Mesendoderm (in vitro differentiated cells): ENCODE measurements at regions not wholly inside any gene's neighbourhood (a gene's known extent, or its start where the extent isn't known, plus 50 kb on each side); places are given as distances from the start of the nearest gene placed in this dataset.

ENCODE experiments used
- DNase-seq: peaks from one replicate; pipeline ENCODE4 v3.0.0; 2013
- H2AK5ac ChIP-seq: 2 replicates; pipeline ENCODE4 v1.6.1; 2013; ENCODE audit warnings: low read length, inconsistent platforms
- H2BK120ac ChIP-seq: 2 replicates; pipeline ENCODE4 v1.6.1; 2013; ENCODE audit warnings: low read depth, mild to moderate bottlenecking, low read length, moderate library complexity, mixed read lengths
- H2BK15ac ChIP-seq: replicated peaks from 2 replicates; pipeline ENCODE4 v1.6.1; 2013; ENCODE audit warnings: low read depth, mild to moderate bottlenecking, moderate library complexity
- H2BK5ac ChIP-seq: 2 replicates; pipeline ENCODE4 v1.6.1; 2013; ENCODE audit warnings: low read length, inconsistent platforms
- H3K18ac ChIP-seq: 2 replicates; pipeline ENCODE4 v1.6.1; 2013; ENCODE audit warnings: mild to moderate bottlenecking, low read length, mixed read lengths
- H3K23ac ChIP-seq: one replicate; pipeline ENCODE4 v1.6.1; 2013; ENCODE audit warnings: low read length
- H3K27ac ChIP-seq: 2 replicates; pipeline ENCODE4 v1.5.1; 2013; ENCODE audit warnings: low read depth, mild to moderate bottlenecking, inconsistent platforms, low read length, moderate library complexity
- H3K27me3 ChIP-seq: 2 replicates; pipeline ENCODE4 v1.6.1; 2013; ENCODE audit warnings: low read length, control low read depth, mild to moderate bottlenecking, inconsistent platforms; ENCODE audit not compliant: insufficient read depth, poor library complexity
- H3K36me3 ChIP-seq: 2 replicates; pipeline ENCODE4 v1.6.1; 2013; ENCODE audit warnings: low read length, inconsistent platforms; ENCODE audit not compliant: control insufficient read depth, insufficient read depth
- H3K4ac ChIP-seq: one replicate; pipeline ENCODE4 v1.6.1; 2013; ENCODE audit warnings: low read depth, mild to moderate bottlenecking, low read length, moderate library complexity
- H3K4me1 ChIP-seq: 2 replicates; pipeline ENCODE4 v1.6.1; 2013; ENCODE audit warnings: low read depth, low read length, inconsistent platforms; ENCODE audit not compliant: control insufficient read depth
- H3K4me2 ChIP-seq: 2 replicates; pipeline ENCODE4 v1.6.1; 2013; ENCODE audit warnings: low read length
- H3K4me3 ChIP-seq: 2 replicates; pipeline ENCODE4 v1.5.1; 2013; ENCODE audit warnings: mild to moderate bottlenecking, low read length
- H3K56ac ChIP-seq: one replicate; pipeline ENCODE4 v1.6.1; 2013; ENCODE audit warnings: low read length
- H3K79me1 ChIP-seq: 2 replicates; pipeline ENCODE4 v1.6.1; 2013; ENCODE audit warnings: low read length, inconsistent platforms
- H3K79me2 ChIP-seq: 2 replicates; pipeline ENCODE4 v1.6.1; 2013; ENCODE audit warnings: mild to moderate bottlenecking, low read length; ENCODE audit not compliant: control insufficient read depth, insufficient read depth
- H3K9ac ChIP-seq: 2 replicates; pipeline ENCODE4 v1.6.1; 2013; ENCODE audit warnings: low read length, inconsistent platforms
- H4K5ac ChIP-seq: one replicate; pipeline ENCODE4 v1.6.1; 2013; ENCODE audit warnings: low read length
- H4K8ac ChIP-seq: one replicate; pipeline ENCODE4 v1.6.1; 2013; ENCODE audit warnings: low read depth, mild to moderate bottlenecking, control low read depth, low read length, moderate library complexity
- WGBS: extraction: QIAGEN DNeasy Blood & Tissue Kit; methylation state at CpG from one replicate; pipeline ENCODE4 v1.1.7; 2013; ENCODE audit warnings: low lambda C conversion rate, missing lambda C conversion rate; ENCODE audit not compliant: insufficient coverage; ENCODE audit errors: extremely low coverage; 5-methylcytosine and 5-hydroxymethylcytosine counted together

- no peak overlapping the region for H3K4me2 ChIP-seq
- no peaks in the 10 kb centered on the region for H3K4me1 ChIP-seq
- no peak overlapping the region for H2BK120ac ChIP-seq
- no peaks in the 10 kb centered on the region for H3K79me1 ChIP-seq
- no peaks in the 10 kb centered on the region for H3K79me2 ChIP-seq
- H3K36me3 ChIP-seq = no peaks in the 10 kb centered on the region
- no peak for DNase-seq
- H3K27me3 ChIP-seq = no peaks in the 10 kb centered on the region
- H3K23ac ChIP-seq = no peak overlapping the region
- H4K8ac ChIP-seq = no peak overlapping the region
- H3K4me3 ChIP-seq = no peak overlapping the region
- H2BK15ac ChIP-seq = no peak overlapping the region
- H4K5ac ChIP-seq = no peak overlapping the region
- no peak overlapping the region for H3K9ac ChIP-seq
- H2AK5ac ChIP-seq = no peak overlapping the region
- H3K4ac ChIP-seq = no peak overlapping the region
- WGBS = no CpG with 5 or more reads among the region's 11 CpGs
- H3K18ac ChIP-seq = no peak overlapping the region
- H3K56ac ChIP-seq = no peak overlapping the region
- H2BK5ac ChIP-seq = no peak overlapping the region
- no peak overlapping the region for H3K27ac ChIP-seq
Observed at GRCh38 chr11:45073685-45074141, 72.7 kb upstream of the PRDM11 start.

GRCh38 chr11:45075519-45075918, 70.9 kb upstream of the PRDM11 start:
- Histone ChIP-seq H3K36me3 (no peaks in the 10 kb centered on the region), H3K4me3 (no peak overlapping the region), H3K4ac (no peak overlapping the region), H2BK5ac (no peak overlapping the region), H2BK15ac (no peak overlapping the region), H3K4me1 (no peaks in the 10 kb centered on the region), H3K27ac (no peak overlapping the region), H3K18ac (no peak overlapping the region), H3K27me3 (no peaks in the 10 kb centered on the region), H3K4me2 (no peak overlapping the region), H3K9ac (no peak overlapping the region), H3K79me1 (no peaks in the 10 kb centered on the region), H3K56ac (no peak overlapping the region), H3K23ac (no peak overlapping the region), H4K8ac (no peak overlapping the region), H4K5ac (no peak overlapping the region), H2BK120ac (no peak overlapping the region), H2AK5ac (no peak overlapping the region), H3K79me2 (no peaks in the 10 kb centered on the region)
- DNase-seq = no peak
- no CpG with 5 or more reads among the region's 4 CpGs for WGBS

- Histone ChIP-seq H3K27ac (no peak overlapping the region), H3K4me2 (no peak overlapping the region), H2BK15ac (no peak overlapping the region), H3K4ac (no peak overlapping the region), H3K79me1 (no peaks in the 10 kb centered on the region), H4K8ac (no peak overlapping the region), H4K5ac (no peak overlapping the region), H3K56ac (no peak overlapping the region), H2AK5ac (no peak overlapping the region), H3K4me3 (no peak overlapping the region), H3K18ac (no peak overlapping the region), H3K79me2 (no peaks in the 10 kb centered on the region), H3K36me3 (no peaks in the 10 kb centered on the region), H2BK120ac (no peak overlapping the region), H3K9ac (no peak overlapping the region), H3K27me3 (no peaks in the 10 kb centered on the region), H2BK5ac (no peak overlapping the region), H3K4me1 (no peaks in the 10 kb centered on the region), H3K23ac (no peak overlapping the region)
- DNase-seq = no peak
- no CpG with 5 or more reads among the region's 4 CpGs for whole genome bisulfite sequencing
Observed at GRCh38 chr11:45075952-45076351, 70.5 kb upstream of the PRDM11 start.

- H3K4me3 ChIP-seq = no peak overlapping the region
Observed at GRCh38 chr11:45076761-45077160, 69.7 kb upstream of the PRDM11 start.

GRCh38 chr11:45078236-45079074, 68.0 kb upstream of the PRDM11 start:
- H3K36me3 ChIP-seq = no peaks in the 10 kb centered on the region
- H4K5ac ChIP-seq = no peak overlapping the region
- no peak overlapping the region for H3K27ac ChIP-seq
- H3K4ac ChIP-seq = no peak overlapping the region
- H3K18ac ChIP-seq = no peak overlapping the region
- no peak overlapping the region for H3K9ac ChIP-seq
- no peak overlapping the region for H3K23ac ChIP-seq
- no peak overlapping the region for H4K8ac ChIP-seq
- WGBS = no CpG with 5 or more reads among the region's 16 CpGs
- H2BK120ac ChIP-seq = no peak overlapping the region
- no peak overlapping the region for H2BK15ac ChIP-seq
- no peak overlapping the region for H2AK5ac ChIP-seq
- no peaks in the 10 kb centered on the region for H3K79me1 ChIP-seq
- H3K4me2 ChIP-seq = no peak overlapping the region
- no peaks in the 10 kb centered on the region for H3K27me3 ChIP-seq
- H3K56ac ChIP-seq = no peak overlapping the region
- H2BK5ac ChIP-seq = no peak overlapping the region
- H3K4me1 ChIP-seq = peaks cover 5% of the 10 kb centered on the region
- H3K79me2 ChIP-seq = no peaks in the 10 kb centered on the region
- no peak overlapping the region for H3K4me3 ChIP-seq
- DNase-seq = no peak

More at GRCh38 chr11:45076761-45077160, 69.7 kb upstream of the PRDM11 start:
- Histone ChIP-seq H4K8ac (no peak overlapping the region), H3K18ac (no peak overlapping the region), H3K4ac (no peak overlapping the region), H2BK120ac (no peak overlapping the region), H3K79me2 (no peaks in the 10 kb centered on the region), H3K56ac (no peak overlapping the region), H3K36me3 (no peaks in the 10 kb centered on the region), H3K27ac (no peak overlapping the region), H3K23ac (no peak overlapping the region), H3K4me1 (no peaks in the 10 kb centered on the region), H2BK5ac (no peak overlapping the region), H3K79me1 (no peaks in the 10 kb centered on the region), H2AK5ac (no peak overlapping the region), H2BK15ac (no peak overlapping the region), H3K4me2 (no peak overlapping the region), H3K9ac (no peak overlapping the region), H4K5ac (no peak overlapping the region), H3K27me3 (no peaks in the 10 kb centered on the region)
- no CpG with 5 or more reads among the region's 2 CpGs for WGBS
- no peak for DNase-seq

- no peak overlapping the region for H3K4me3 ChIP-seq
- H3K36me3 ChIP-seq = no peaks in the 10 kb centered on the region
- H2BK120ac ChIP-seq = no peak overlapping the region
- H2AK5ac ChIP-seq = no peak overlapping the region
- H3K4ac ChIP-seq = no peak overlapping the region
- no peak overlapping the region for H3K27ac ChIP-seq
- H3K79me1 ChIP-seq = no peaks in the 10 kb centered on the region
- no peak overlapping the region for H3K18ac ChIP-seq
- DNase-seq = no peak
- H4K8ac ChIP-seq = no peak overlapping the region
- no peak overlapping the region for H3K9ac ChIP-seq
- H3K4me1 ChIP-seq = peaks cover 5% of the 10 kb centered on the region
- WGBS = no CpG with 5 or more reads among the region's 4 CpGs
- H3K4me2 ChIP-seq = no peak overlapping the region
- H3K27me3 ChIP-seq = no peaks in the 10 kb centered on the region
- no peak overlapping the region for H2BK5ac ChIP-seq
- no peak overlapping the region for H2BK15ac ChIP-seq
- H3K79me2 ChIP-seq = no peaks in the 10 kb centered on the region
- no peak overlapping the region for H4K5ac ChIP-seq
- H3K56ac ChIP-seq = no peak overlapping the region
- H3K23ac ChIP-seq = no peak overlapping the region
Observed at GRCh38 chr11:45079075-45079444, 67.4 kb upstream of the PRDM11 start.
